GM13976 (cell line): ENCODE measurements at regions not wholly inside any gene's neighbourhood (a gene's known extent, or its start where the extent isn't known, plus 50 kb on each side); places are given as distances from the start of the nearest gene placed in this dataset.

Experiments used
- DNase-seq: peaks from one replicate; pipeline ENCODE4 v3.0.0; 2012; ENCODE audit warnings: low spot score
- CTCF ChIP-seq: IDR thresholded peaks from 2 replicates; pipeline ENCODE4 v1.5.1; 2012; ENCODE audit warnings: borderline replicate concordance, mild to moderate bottlenecking; ENCODE audit not compliant: insufficient read depth; ENCODE audit errors: extremely low read depth, missing control alignments, control extremely low read depth
- in situ Hi-C: fragments of 300-500 bp; cut with MboI; formaldehyde crosslinking; loops from one replicate; pipeline ENCODE4 v1.12.0; 2022; ENCODE audit warnings: low sequenced_read_pairs, mixed read lengths, inconsistent platforms; ENCODE audit not compliant: unreplicated experiment

GRCh38 chrX:148381603-148382002 lies 118.8 kb upstream of the AFF2 start:
- DNase-seq, result no peak
- TF ChIP-seq CTCF, result no peak
- in situ Hi-C loops, result no loop called here

- in situ Hi-C loops, result no loop called here
- DNase-seq, result no peak
Measured at GRCh38 chrX:148382983-148383382, 117.4 kb upstream of the AFF2 start.

GRCh38 chrX:148385471-148385870 lies 114.9 kb upstream of the AFF2 start:
- DNase-seq, result no peak
- in situ Hi-C loops, result no loop called here
- TF ChIP-seq CTCF, result no peak

More at GRCh38 chrX:148382983-148383382, 117.4 kb upstream of the AFF2 start:
- TF ChIP-seq CTCF, result no peak

GRCh38 chrX:148389629-148390028 lies 110.8 kb upstream of the AFF2 start:
- no peak for TF ChIP-seq CTCF
- in situ Hi-C loops, result no loop called here
- no peak for DNase-seq

- no peak for TF ChIP-seq CTCF
- DNase-seq, result no peak
- in situ Hi-C loops, result no loop called here
Measured at GRCh38 chrX:148412006-148412405, 88.4 kb upstream of the AFF2 start.

- DNase-seq, result no peak
- no peak for TF ChIP-seq CTCF
- in situ Hi-C loops, result no loop called here
Measured at GRCh38 chrX:148416142-148416541, 84.3 kb upstream of the AFF2 start.

- TF ChIP-seq CTCF, result no peak
- in situ Hi-C loops, result no loop called here
Measured at GRCh38 chrX:148416931-148417330, 83.5 kb upstream of the AFF2 start.

More at GRCh38 chrX:148416931-148417330, 83.5 kb upstream of the AFF2 start:
- DNase-seq, result no peak
